ENCODE measurements at regions not wholly inside any gene's neighbourhood (a gene's known extent, or its start where the extent isn't known, plus 50 kb on each side); places are given as distances from the start of the nearest gene placed in this dataset.

GRCh38 chr4:96092151-96092705, 252.3 kb downstream of the PDHA2 start:
- TF ChIP-seq CTCF (IDR thresholded peaks at IDR 0.05; ENCODE audit: insufficient read depth, low read length) (no peak), SPI1 (IDR thresholded peaks at IDR 0.05; ENCODE audit: borderline replicate concordance, low read depth) (no peak), POLR2AphosphoS5 (IDR thresholded peaks at IDR 0.05; ENCODE audit: low read depth) (no peak)

Data from HL-60 (cell line).